B cell (primary cell): ENCODE measurements at regions not wholly inside any gene's neighbourhood (a gene's known extent, or its start where the extent isn't known, plus 50 kb on each side); places are given as distances from the start of the nearest gene placed in this dataset.

ENCODE experiments used
- EZH2 ChIP-seq: IDR thresholded peaks from 2 replicates; pipeline ENCODE4 v1.6.1; 2012; ENCODE audit warnings: borderline replicate concordance, low read depth, mild to moderate bottlenecking, moderate library complexity, low read length; ENCODE audit not compliant: insufficient read depth, poor library complexity, severe bottlenecking
- TF ChIP-seq, protein P1 (sequence below): fragments of 200-600 bp; IDR thresholded peaks from one replicate; pipeline ENCODE4 v1.8.0; 2022; ENCODE audit warnings: antibody characterized with exemption, mild to moderate bottlenecking

DNA sequence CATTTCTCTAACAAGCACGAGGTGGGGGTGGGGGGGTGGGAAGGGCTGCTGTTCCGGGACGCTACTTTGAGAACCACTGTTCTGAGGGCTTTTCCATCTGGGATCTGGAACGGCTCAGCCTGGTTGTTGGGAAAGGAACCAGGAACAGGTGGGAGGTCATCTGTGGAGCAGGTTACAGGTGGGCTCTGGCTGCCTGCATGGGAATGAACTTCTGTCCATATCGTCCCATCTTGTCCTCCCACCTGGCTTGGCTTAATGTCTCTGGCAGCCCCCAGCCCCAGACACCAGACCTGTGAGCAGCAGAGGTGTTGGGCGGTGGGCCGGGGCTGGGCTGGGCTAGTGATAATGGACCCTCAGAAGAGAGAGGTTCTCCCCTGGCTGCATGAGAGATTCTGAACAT, 69.4 kb upstream of the TARDBP start:
- TF ChIP-seq, protein P1, sequence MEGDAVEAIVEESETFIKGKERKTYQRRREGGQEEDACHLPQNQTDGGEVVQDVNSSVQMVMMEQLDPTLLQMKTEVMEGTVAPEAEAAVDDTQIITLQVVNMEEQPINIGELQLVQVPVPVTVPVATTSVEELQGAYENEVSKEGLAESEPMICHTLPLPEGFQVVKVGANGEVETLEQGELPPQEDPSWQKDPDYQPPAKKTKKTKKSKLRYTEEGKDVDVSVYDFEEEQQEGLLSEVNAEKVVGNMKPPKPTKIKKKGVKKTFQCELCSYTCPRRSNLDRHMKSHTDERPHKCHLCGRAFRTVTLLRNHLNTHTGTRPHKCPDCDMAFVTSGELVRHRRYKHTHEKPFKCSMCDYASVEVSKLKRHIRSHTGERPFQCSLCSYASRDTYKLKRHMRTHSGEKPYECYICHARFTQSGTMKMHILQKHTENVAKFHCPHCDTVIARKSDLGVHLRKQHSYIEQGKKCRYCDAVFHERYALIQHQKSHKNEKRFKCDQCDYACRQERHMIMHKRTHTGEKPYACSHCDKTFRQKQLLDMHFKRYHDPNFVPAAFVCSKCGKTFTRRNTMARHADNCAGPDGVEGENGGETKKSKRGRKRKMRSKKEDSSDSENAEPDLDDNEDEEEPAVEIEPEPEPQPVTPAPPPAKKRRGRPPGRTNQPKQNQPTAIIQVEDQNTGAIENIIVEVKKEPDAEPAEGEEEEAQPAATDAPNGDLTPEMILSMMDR: no peak
- no peak for TF ChIP-seq EZH2
